Stimulated activated CD8-positive, alpha-beta memory T cell treated with anti-CD3 and anti-CD28 coated beads, Interleukin-2, amount 100 ng/mL, for 48 hours (primary cell): ENCODE measurements at regions not wholly inside any gene's neighbourhood (a gene's known extent, or its start where the extent isn't known, plus 50 kb on each side); places are given as distances from the start of the nearest gene placed in this dataset.
"Not testable (repeated sequence)": the region's sequence is repeated elsewhere in the genome, so short reads cannot be mapped to it uniquely, and the experiment has no call there.

Experiments used
- DNase-seq, 2 donors: peaks; one replicate each; pipeline ENCODE4 v3.0.0-alpha.2; 2020; ENCODE audit warnings: low read depth in 2 of 2

GRCh38 chr5:154653418-154653763 is 101.8 kb upstream of the LARP1 start:
- DNase-seq = no peak

GRCh38 chr5:154652746-154653417 is 102.3 kb upstream of the LARP1 start:
- no peak for DNase-seq

GRCh38 chr5:154651795-154652194 is 103.4 kb upstream of the LARP1 start:
- DNase-seq = not testable (repeated sequence)

- DNase-seq = no peak
Observed at GRCh38 chr5:154648706-154649105, 106.5 kb upstream of the LARP1 start.

GRCh38 chr5:154648229-154648628 is 106.9 kb upstream of the LARP1 start:
- no peak for DNase-seq

GRCh38 chr5:154647761-154648145 is 107.4 kb upstream of the LARP1 start:
- DNase-seq = no peak

GRCh38 chr5:154647114-154647760 is 107.9 kb upstream of the LARP1 start:
- no peak for DNase-seq

- no peak for DNase-seq
Observed at GRCh38 chr5:154646745-154647113, 108.4 kb upstream of the LARP1 start.

- DNase-seq = no peak
Observed at GRCh38 chr5:154644745-154645411, 110.3 kb upstream of the LARP1 start.

GRCh38 chr5:154642499-154643245 is 112.5 kb upstream of the LARP1 start:
- DNase-seq = no peak

GRCh38 chr5:154640213-154640831 is 114.9 kb upstream of the LARP1 start:
- DNase-seq = not testable (repeated sequence)

- DNase-seq = not testable (repeated sequence)
Observed at GRCh38 chr5:154636786-154637185, 118.4 kb upstream of the LARP1 start.

GRCh38 chr5:154636271-154636670 is 118.9 kb upstream of the LARP1 start:
- DNase-seq = not testable (repeated sequence)

- not testable (repeated sequence) for DNase-seq
Observed at GRCh38 chr5:154633744-154634143, 121.4 kb upstream of the LARP1 start.

- no peak for DNase-seq
Observed at GRCh38 chr5:154631141-154631540, 124.0 kb upstream of the LARP1 start.

- DNase-seq = no peak
Observed at GRCh38 chr5:154630410-154630809, 124.8 kb upstream of the LARP1 start.

GRCh38 chr5:154628685-154629084 is 126.5 kb upstream of the LARP1 start:
- no peak for DNase-seq

- no peak for DNase-seq
Observed at GRCh38 chr5:154627698-154628678, 127.2 kb upstream of the LARP1 start.

GRCh38 chr5:154626876-154627557 is 128.2 kb upstream of the LARP1 start:
- DNase-seq = no peak

- DNase-seq = no peak
Observed at GRCh38 chr5:154625031-154625430, 130.1 kb upstream of the LARP1 start.
